VCaP (cell line): ENCODE measurements at regions not wholly inside any gene's neighbourhood (a gene's known extent, or its start where the extent isn't known, plus 50 kb on each side); places are given as distances from the start of the nearest gene placed in this dataset.

Source experiments
- H3K27ac ChIP-seq: fragments of 450-650 bp; 2 replicates; pipeline ENCODE4 v1.5.1; 2017
- CTCF ChIP-seq: fragments of 450-650 bp; conservative IDR thresholded peaks from 2 replicates; pipeline ENCODE4 v1.5.1; 2017; ENCODE audit warnings: mild to moderate bottlenecking, moderate library complexity

GRCh38 chr16:86730086-86730485 lies 151.7 kb downstream of the FOXL1 start:
- H3K27ac ChIP-seq: no peak overlapping the region
- no peak for TF ChIP-seq CTCF

GRCh38 chr16:86730597-86730996 lies 152.2 kb downstream of the FOXL1 start:
- H3K27ac ChIP-seq: no peak overlapping the region
- TF ChIP-seq CTCF: no peak

GRCh38 chr16:86732621-86733295 lies 154.4 kb downstream of the FOXL1 start:
- no peak overlapping the region for H3K27ac ChIP-seq

GRCh38 chr16:86733546-86734254 lies 155.4 kb downstream of the FOXL1 start:
- TF ChIP-seq CTCF: no peak
- H3K27ac ChIP-seq: no peak overlapping the region

More at GRCh38 chr16:86732621-86733295, 154.4 kb downstream of the FOXL1 start:
- TF ChIP-seq CTCF: no peak

- TF ChIP-seq CTCF: no peak
- no peak overlapping the region for H3K27ac ChIP-seq
Measured at GRCh38 chr16:86734543-86735460, 156.5 kb downstream of the FOXL1 start.

- H3K27ac ChIP-seq: no peak overlapping the region
- TF ChIP-seq CTCF: no peak
Measured at GRCh38 chr16:86735727-86736126, 157.4 kb downstream of the FOXL1 start.

GRCh38 chr16:86736502-86736901 lies 158.2 kb downstream of the FOXL1 start:
- no peak overlapping the region for H3K27ac ChIP-seq
- TF ChIP-seq CTCF: no peak
